NB4 (cell line): ENCODE measurements at regions not wholly inside any gene's neighbourhood (a gene's known extent, or its start where the extent isn't known, plus 50 kb on each side); places are given as distances from the start of the nearest gene placed in this dataset.

ENCODE experiments used
- CTCF ChIP-seq: IDR thresholded peaks from one replicate; pipeline ENCODE4 v1.5.1; 2012; ENCODE audit warnings: low read depth, low read length
- MAX ChIP-seq: IDR thresholded peaks from 2 replicates; pipeline ENCODE4 v1.6.1; 2011; ENCODE audit warnings: low read depth, low read length
- POLR2A ChIP-seq: IDR thresholded peaks from 2 replicates; pipeline ENCODE4 v1.6.1; 2011; ENCODE audit warnings: mild to moderate bottlenecking; ENCODE audit not compliant: insufficient read length; ENCODE audit errors: extremely low read depth

GRCh38 chr3:44110648-44111047, 131.0 kb upstream of the TOPAZ1 start:
- TF ChIP-seq CTCF (no peak), POLR2A (no peak), MAX (no peak)
